ENCODE measurements at regions not wholly inside any gene's neighbourhood (a gene's known extent, or its start where the extent isn't known, plus 50 kb on each side); places are given as distances from the start of the nearest gene placed in this dataset.

DNA sequence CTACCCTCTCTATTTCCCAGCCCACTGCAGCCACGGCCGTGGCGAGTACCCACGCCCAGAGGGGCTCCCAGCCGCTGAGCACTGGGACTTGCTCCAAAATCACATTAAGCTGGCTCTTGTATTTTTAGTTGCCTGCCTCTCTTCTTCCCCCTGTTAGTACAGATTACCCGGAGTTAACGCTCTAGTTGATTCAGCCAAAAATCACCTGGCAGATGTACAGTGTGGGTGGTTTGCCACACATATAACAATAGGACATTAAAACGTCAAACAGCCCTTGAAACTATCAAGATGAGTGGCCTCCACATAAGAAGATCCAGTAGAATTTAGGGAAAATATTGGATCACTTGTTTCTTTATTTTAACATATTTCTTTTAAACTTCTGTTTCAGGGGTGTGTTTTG, 268.8 kb upstream of the PRDM1 start:
- TF ChIP-seq CTCF (IDR thresholded peaks at IDR 0.05) (no peak), POLR2A (IDR thresholded peaks at IDR 0.05) (no peak)
